KMS-11 (cell line): ENCODE measurements at regions not wholly inside any gene's neighbourhood (a gene's known extent, or its start where the extent isn't known, plus 50 kb on each side); places are given as distances from the start of the nearest gene placed in this dataset.

ENCODE experiments used
- H2AFZ ChIP-seq: fragments of 200-600 bp; sonication (generic); 2 replicates; pipeline ENCODE4 v1.6.1; 2016; ENCODE audit warnings: antibody characterized with exemption, mixed run types, low read depth
- H3K27ac ChIP-seq: fragments of 200-600 bp; sonication (generic); 2 replicates; pipeline ENCODE4 v1.6.1; 2016; ENCODE audit warnings: mild to moderate bottlenecking, mixed run types
- H3K27me3 ChIP-seq: fragments of 200-600 bp; sonication (generic); 2 replicates; pipeline ENCODE4 v1.6.1; 2017; ENCODE audit warnings: mild to moderate bottlenecking, low read depth, mixed run types, moderate library complexity; ENCODE audit not compliant: insufficient read depth
- H3K36me3 ChIP-seq: fragments of 200-600 bp; sonication (generic); 2 replicates; pipeline ENCODE4 v1.6.1; 2017; ENCODE audit warnings: mild to moderate bottlenecking, mixed run types; ENCODE audit not compliant: insufficient read depth
- H3K4me1 ChIP-seq: fragments of 200-600 bp; sonication (generic); 2 replicates; pipeline ENCODE4 v1.6.1; 2016; ENCODE audit warnings: mild to moderate bottlenecking, low read depth, mixed run types; ENCODE audit not compliant: poor library complexity, severe bottlenecking
- H3K4me2 ChIP-seq: fragments of 200-600 bp; sonication (generic); 2 replicates; pipeline ENCODE4 v1.7.0; 2016; ENCODE audit warnings: mild to moderate bottlenecking, mixed run types
- H3K4me3 ChIP-seq: fragments of 200-600 bp; sonication (generic); IDR thresholded peaks from 2 replicates; pipeline ENCODE4 v1.6.1; 2017; ENCODE audit warnings: low read depth, low read length, mixed read lengths; ENCODE audit not compliant: insufficient read depth
- H3K79me2 ChIP-seq: fragments of 200-600 bp; sonication (generic); 2 replicates; pipeline ENCODE4 v1.6.1; 2016; ENCODE audit warnings: low read depth, mixed run types; ENCODE audit not compliant: insufficient read depth
- H3K9ac ChIP-seq: fragments of 200-600 bp; sonication (generic); 2 replicates; pipeline ENCODE4 v1.6.1; 2016; ENCODE audit warnings: mild to moderate bottlenecking, mixed run types
- H4K20me1 ChIP-seq: fragments of 200-600 bp; sonication (generic); 2 replicates; pipeline ENCODE4 v1.6.1; 2016; ENCODE audit warnings: mild to moderate bottlenecking, mixed run types; ENCODE audit not compliant: insufficient read depth
- TF ChIP-seq, protein P1 (sequence below): fragments of 200-600 bp; sonication (generic); conservative IDR thresholded peaks from 2 replicates; pipeline ENCODE4 v1.6.1; 2017; ENCODE audit warnings: low read depth, mild to moderate bottlenecking, antibody characterized with exemption, low read length, moderate library complexity, mixed read lengths

DNA sequence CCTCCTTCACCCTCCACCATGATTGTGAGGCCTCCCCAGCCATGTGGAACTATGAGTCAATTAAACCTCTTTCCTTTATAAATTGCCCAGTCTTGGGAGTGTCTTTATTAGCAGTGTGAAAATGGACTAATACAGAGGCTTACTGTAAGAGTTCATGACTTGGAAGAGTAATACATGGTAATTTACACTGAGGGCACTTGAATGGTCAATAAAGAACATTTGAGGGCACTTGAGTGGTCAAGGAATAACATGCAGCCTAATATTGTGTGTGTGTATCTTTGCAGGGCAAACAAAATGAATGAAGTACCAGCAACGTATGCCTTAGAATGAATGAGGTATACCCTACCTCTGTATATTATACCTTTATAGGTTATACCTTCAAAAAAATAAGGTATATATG is 190.4 kb upstream of the SOX11 start:
- H3K36me3 ChIP-seq = no peaks in the 10 kb centered on the region
- H3K27me3 ChIP-seq = no peaks in the 10 kb centered on the region
- H4K20me1 ChIP-seq = no peaks in the 10 kb centered on the region
- H3K79me2 ChIP-seq = no peaks in the 10 kb centered on the region
- TF ChIP-seq, protein P1, sequence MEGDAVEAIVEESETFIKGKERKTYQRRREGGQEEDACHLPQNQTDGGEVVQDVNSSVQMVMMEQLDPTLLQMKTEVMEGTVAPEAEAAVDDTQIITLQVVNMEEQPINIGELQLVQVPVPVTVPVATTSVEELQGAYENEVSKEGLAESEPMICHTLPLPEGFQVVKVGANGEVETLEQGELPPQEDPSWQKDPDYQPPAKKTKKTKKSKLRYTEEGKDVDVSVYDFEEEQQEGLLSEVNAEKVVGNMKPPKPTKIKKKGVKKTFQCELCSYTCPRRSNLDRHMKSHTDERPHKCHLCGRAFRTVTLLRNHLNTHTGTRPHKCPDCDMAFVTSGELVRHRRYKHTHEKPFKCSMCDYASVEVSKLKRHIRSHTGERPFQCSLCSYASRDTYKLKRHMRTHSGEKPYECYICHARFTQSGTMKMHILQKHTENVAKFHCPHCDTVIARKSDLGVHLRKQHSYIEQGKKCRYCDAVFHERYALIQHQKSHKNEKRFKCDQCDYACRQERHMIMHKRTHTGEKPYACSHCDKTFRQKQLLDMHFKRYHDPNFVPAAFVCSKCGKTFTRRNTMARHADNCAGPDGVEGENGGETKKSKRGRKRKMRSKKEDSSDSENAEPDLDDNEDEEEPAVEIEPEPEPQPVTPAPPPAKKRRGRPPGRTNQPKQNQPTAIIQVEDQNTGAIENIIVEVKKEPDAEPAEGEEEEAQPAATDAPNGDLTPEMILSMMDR = no peak
- H3K9ac ChIP-seq = no peak overlapping the region
- no peak overlapping the region for H3K4me2 ChIP-seq
- no peak overlapping the region for H3K4me3 ChIP-seq
- H3K4me1 ChIP-seq = no peaks in the 10 kb centered on the region
- H2AFZ ChIP-seq = no peak overlapping the region
- H3K27ac ChIP-seq = no peak overlapping the region

DNA sequence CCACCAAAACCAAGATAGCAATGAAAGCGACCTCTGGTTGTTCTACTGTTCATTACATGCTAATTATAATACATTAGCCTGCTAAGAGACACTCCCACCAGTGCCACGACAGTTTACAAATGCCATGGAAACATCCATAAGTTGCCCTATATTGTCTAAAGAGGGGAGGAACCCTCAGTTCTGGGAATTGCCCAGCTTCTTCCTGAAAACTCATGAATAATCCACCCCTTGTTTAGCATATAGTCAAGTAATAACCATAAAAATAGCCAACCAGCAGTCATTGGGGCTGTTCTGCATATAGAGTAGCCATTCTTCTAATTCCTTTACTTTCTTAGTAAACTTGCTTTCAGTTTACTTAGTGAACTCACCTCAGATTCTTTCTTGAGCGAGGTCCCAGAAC is 189.8 kb upstream of the SOX11 start:
- Histone ChIP-seq H4K20me1 (no peaks in the 10 kb centered on the region), H2AFZ (no peak overlapping the region), H3K27me3 (no peaks in the 10 kb centered on the region), H3K4me1 (no peaks in the 10 kb centered on the region), H3K27ac (no peak overlapping the region), H3K79me2 (no peaks in the 10 kb centered on the region), H3K4me3 (no peak overlapping the region), H3K9ac (no peak overlapping the region), H3K36me3 (no peaks in the 10 kb centered on the region), H3K4me2 (no peak overlapping the region)
- TF ChIP-seq, protein P1 = no peak

DNA sequence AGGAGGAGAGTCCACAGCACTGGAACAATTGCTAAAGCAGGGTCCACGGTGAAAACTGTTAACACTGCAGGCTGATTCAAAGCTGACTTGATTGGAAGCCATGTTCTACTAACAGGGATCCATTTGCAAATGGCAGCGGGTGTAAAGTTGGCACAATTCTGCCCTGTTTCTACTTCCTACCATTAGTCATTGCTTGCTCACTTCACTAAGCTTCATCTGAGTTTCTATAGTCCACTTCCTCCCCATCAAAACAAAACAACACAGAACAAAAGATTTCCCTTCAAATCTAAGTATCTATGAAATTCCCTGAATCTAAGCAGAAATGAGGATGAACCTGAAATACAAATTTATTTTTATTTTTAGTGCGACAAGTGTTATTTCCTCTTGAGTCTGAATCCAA is 187.4 kb upstream of the SOX11 start:
- H3K4me1 ChIP-seq = no peaks in the 10 kb centered on the region
- no peaks in the 10 kb centered on the region for H4K20me1 ChIP-seq
- TF ChIP-seq, protein P1 = no peak
- H2AFZ ChIP-seq = no peak overlapping the region
- no peak overlapping the region for H3K27ac ChIP-seq
- no peak overlapping the region for H3K9ac ChIP-seq
- H3K36me3 ChIP-seq = no peaks in the 10 kb centered on the region
- H3K27me3 ChIP-seq = no peaks in the 10 kb centered on the region
- no peak overlapping the region for H3K4me2 ChIP-seq
- no peak overlapping the region for H3K4me3 ChIP-seq
- no peaks in the 10 kb centered on the region for H3K79me2 ChIP-seq

DNA sequence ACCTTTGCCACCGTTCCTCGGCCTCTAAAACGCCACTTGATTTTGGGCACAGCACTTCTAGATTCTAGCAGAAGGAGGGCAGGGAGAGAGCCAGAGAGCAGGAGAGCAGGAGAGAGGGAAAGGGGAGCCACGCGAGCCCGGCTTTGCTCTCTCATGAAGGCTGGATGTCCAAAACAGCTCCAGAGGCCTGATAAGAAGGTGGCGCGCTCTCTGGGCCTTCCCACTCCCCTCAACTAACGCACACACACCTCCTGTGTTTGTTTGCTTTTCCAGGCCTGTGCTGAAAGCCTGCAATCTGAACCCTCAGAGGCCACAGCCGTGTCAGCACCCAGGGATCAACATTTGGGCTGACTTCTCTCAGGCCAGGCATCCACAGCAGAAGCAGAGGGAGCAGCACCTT is 184.8 kb upstream of the SOX11 start:
- H3K27ac ChIP-seq = no peak overlapping the region
- H3K9ac ChIP-seq = no peak overlapping the region
- H3K79me2 ChIP-seq = no peaks in the 10 kb centered on the region
- no peaks in the 10 kb centered on the region for H3K36me3 ChIP-seq
- no peaks in the 10 kb centered on the region for H3K27me3 ChIP-seq
- no peaks in the 10 kb centered on the region for H4K20me1 ChIP-seq
- H3K4me2 ChIP-seq = no peak overlapping the region
- no peak overlapping the region for H2AFZ ChIP-seq
- TF ChIP-seq, protein P1 = no peak
- no peaks in the 10 kb centered on the region for H3K4me1 ChIP-seq
- H3K4me3 ChIP-seq = no peak overlapping the region

DNA sequence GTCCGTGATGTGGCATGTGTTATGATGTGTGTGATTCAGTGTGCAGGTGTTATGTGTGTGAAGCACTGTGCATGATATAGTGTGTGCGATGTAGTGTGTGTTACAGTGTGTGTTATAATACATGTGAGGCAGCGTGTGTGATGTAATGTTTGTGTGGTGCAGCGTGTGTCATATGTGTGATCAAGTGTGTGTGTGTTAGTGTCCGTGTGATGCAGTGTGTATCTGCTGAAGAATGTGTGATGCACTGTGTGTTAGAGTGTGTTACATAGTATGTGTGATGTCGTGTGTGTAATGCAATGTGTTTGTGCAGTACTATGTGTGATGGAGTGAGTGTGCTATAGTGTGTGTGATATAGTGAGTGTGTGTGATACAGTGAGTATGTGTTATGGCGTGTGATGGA is 182.8 kb upstream of the SOX11 start:
- Histone ChIP-seq H3K79me2 (no peaks in the 10 kb centered on the region), H3K4me3 (no peak overlapping the region), H3K4me2 (no peak overlapping the region), H4K20me1 (no peaks in the 10 kb centered on the region), H3K4me1 (no peaks in the 10 kb centered on the region), H2AFZ (no peak overlapping the region), H3K36me3 (no peaks in the 10 kb centered on the region), H3K27ac (no peak overlapping the region), H3K9ac (no peak overlapping the region), H3K27me3 (no peaks in the 10 kb centered on the region)
- TF ChIP-seq, protein P1 = no peak
